ENCODE measurements at regions not wholly inside any gene's neighbourhood (a gene's known extent, or its start where the extent isn't known, plus 50 kb on each side); places are given as distances from the start of the nearest gene placed in this dataset.

- no peak for DNase-seq
These were observed 225.8 kb downstream of the ETS1 start for GRCh38 chr11:128361451-128362020.

- no peak for DNase-seq
These were observed 227.8 kb downstream of the ETS1 start for GRCh38 chr11:128359515-128359914.

GRCh38 chr11:128357073-128357472, 230.3 kb downstream of the ETS1 start:
- no peak for DNase-seq

- DNase-seq: no peak
These were observed 231.8 kb downstream of the ETS1 start for GRCh38 chr11:128355558-128355957.

GRCh38 chr11:128354476-128354875, 232.9 kb downstream of the ETS1 start:
- DNase-seq: no peak

GRCh38 chr11:128351168-128351567, 236.2 kb downstream of the ETS1 start:
- no peak for DNase-seq

- DNase-seq: no peak
These were observed 237.6 kb downstream of the ETS1 start for GRCh38 chr11:128349650-128350299.

- DNase-seq: no peak
These were observed 240.6 kb downstream of the ETS1 start for GRCh38 chr11:128346804-128347203.

GRCh38 chr11:128345316-128345715, 242.0 kb downstream of the ETS1 start:
- no peak for DNase-seq

GRCh38 chr11:128343870-128344269, 243.5 kb downstream of the ETS1 start:
- no peak for DNase-seq

- DNase-seq: no peak
These were observed 244.2 kb downstream of the ETS1 start for GRCh38 chr11:128343135-128343514.

GRCh38 chr11:128342511-128343134, 244.7 kb downstream of the ETS1 start:
- DNase-seq: peak; percentile 98

GRCh38 chr11:128341280-128342248, 245.8 kb downstream of the ETS1 start:
- DNase-seq: no peak

- no peak for DNase-seq
These were observed 247.6 kb downstream of the ETS1 start for GRCh38 chr11:128339792-128340191.

- no peak for DNase-seq
These were observed 248.5 kb downstream of the ETS1 start for GRCh38 chr11:128338811-128339210.

GRCh38 chr11:128336203-128336602, 251.2 kb downstream of the ETS1 start:
- DNase-seq: no peak

GRCh38 chr11:128335729-128336128, 251.6 kb downstream of the ETS1 start:
- no peak for DNase-seq

GRCh38 chr11:128334311-128335044, 252.9 kb downstream of the ETS1 start:
- DNase-seq: no peak

- DNase-seq: no peak
These were observed 256.0 kb downstream of the ETS1 start for GRCh38 chr11:128331317-128331716.

- no peak for DNase-seq
These were observed 257.2 kb downstream of the ETS1 start for GRCh38 chr11:128330203-128330602.

GRCh38 chr11:128328955-128329551, 258.3 kb downstream of the ETS1 start:
- DNase-seq: no peak

- no peak for DNase-seq
These were observed 260.1 kb downstream of the ETS1 start for GRCh38 chr11:128327274-128327673.
